ENCODE measurements at regions not wholly inside any gene's neighbourhood (a gene's known extent, or its start where the extent isn't known, plus 50 kb on each side); places are given as distances from the start of the nearest gene placed in this dataset.

GRCh38 chr18:40159141-40160017 is 1795.7 kb upstream of the PIK3C3 start:
- TF ChIP-seq CTCF (IDR thresholded peaks at IDR 0.05) (peak in 10 of 12 donors; percentile 7 to 56 (median 32)), POLR2A (IDR thresholded peaks at IDR 0.05) (no peak)
